HepG2 (cell line): ENCODE measurements at regions not wholly inside any gene's neighbourhood (a gene's known extent, or its start where the extent isn't known, plus 50 kb on each side); places are given as distances from the start of the nearest gene placed in this dataset.

Experiments
- BRCA1 ChIP-seq: sonication (generic); formaldehyde crosslinking; IDR thresholded peaks from 2 replicates; pipeline ENCODE4 v1.4.0; 2020; ENCODE audit warnings: missing genetic modification reagents
- BRD4 ChIP-seq: sonication (generic); formaldehyde crosslinking; IDR thresholded peaks from 2 replicates; pipeline ENCODE4 v1.4.0; 2020; ENCODE audit warnings: missing genetic modification reagents
- CEBPB ChIP-seq: IDR thresholded peaks from 2 replicates; pipeline ENCODE4 v1.6.1; 2011; ENCODE audit warnings: low read depth, low read length, improper control_type of control experiment, borderline replicate concordance
- CHD4 ChIP-seq: fragments of 200-600 bp; sonication (generic); IDR thresholded peaks from 2 replicates; pipeline ENCODE4 v1.7.0; 2017; ENCODE audit warnings: mild to moderate bottlenecking, low read length, borderline replicate concordance
- ELF3 ChIP-seq: IDR thresholded peaks from 2 replicates; pipeline ENCODE4 v1.6.1; 2016; ENCODE audit warnings: missing genetic modification reagents, missing compliant biosample characterization
- GATAD2A ChIP-seq: IDR thresholded peaks from 2 replicates; pipeline ENCODE4 v1.6.1; 2016
- HNRNPK ChIP-seq: fragments of 200-400 bp; formaldehyde crosslinking; IDR thresholded peaks from 2 replicates; pipeline ENCODE4 v1.6.1; 2018; ENCODE audit warnings: low read length, low read depth, moderate library complexity, mild to moderate bottlenecking; ENCODE audit not compliant: poor library complexity, severe bottlenecking
- KLF11 ChIP-seq: IDR thresholded peaks from 2 replicates; pipeline ENCODE4 v1.6.1; 2016; ENCODE audit warnings: missing compliant biosample characterization
- NCOR1 ChIP-seq: fragments of 200-600 bp; sonication (generic); IDR thresholded peaks from 2 replicates; pipeline ENCODE4 v1.7.0; 2017; ENCODE audit warnings: antibody characterized with exemption, low read length, borderline replicate concordance
- NFKBIZ ChIP-seq: IDR thresholded peaks from 2 replicates; pipeline ENCODE4 v1.6.1; 2018; ENCODE audit warnings: missing genetic modification reagents, missing compliant biosample characterization
- REPIN1 ChIP-seq: sonication (generic); formaldehyde crosslinking; IDR thresholded peaks from 2 replicates; pipeline ENCODE4 v1.8.0; 2022; ENCODE audit warnings: missing genetic modification reagents, low read depth, mild to moderate bottlenecking, borderline replicate concordance
- THAP9 ChIP-seq: sonication (generic); formaldehyde crosslinking; IDR thresholded peaks from 2 replicates; pipeline ENCODE4; 2020; ENCODE audit warnings: missing genetic modification reagents, mild to moderate bottlenecking, borderline replicate concordance
- ZBTB26 ChIP-seq: IDR thresholded peaks from 2 replicates; pipeline ENCODE4 v1.6.1; 2016; ENCODE audit warnings: missing compliant biosample characterization, missing genetic modification reagents, borderline replicate concordance
- ZIK1 ChIP-seq: sonication (generic); formaldehyde crosslinking; IDR thresholded peaks from 2 replicates; pipeline ENCODE4 v1.5.0; 2020; ENCODE audit warnings: mild to moderate bottlenecking, low read depth, missing genetic modification reagents, borderline replicate concordance
- ZNF160 ChIP-seq: sonication (generic); formaldehyde crosslinking; IDR thresholded peaks from 2 replicates; pipeline ENCODE4 v1.8.0; 2022; ENCODE audit warnings: mild to moderate bottlenecking, inconsistent platforms, missing genetic modification reagents
- ZNF280B ChIP-seq: sonication (generic); formaldehyde crosslinking; IDR thresholded peaks from 2 replicates; pipeline ENCODE4 v1.5.0; 2020; ENCODE audit warnings: missing genetic modification reagents, mild to moderate bottlenecking, borderline replicate concordance
- ZNF639 ChIP-seq: conservative IDR thresholded peaks from 2 replicates; pipeline ENCODE4 v1.6.1; 2018; ENCODE audit warnings: missing genetic modification reagents
- ZSCAN31 ChIP-seq: sonication (generic); formaldehyde crosslinking; IDR thresholded peaks from 2 replicates; pipeline ENCODE4 v1.5.0; 2020; ENCODE audit warnings: low read depth, mild to moderate bottlenecking, missing genetic modification reagents

GRCh38 chr6:26304797-26305640 lies 60.0 kb upstream of the BTN3A2 start (continued):
- TF ChIP-seq NCOR1 = peak; percentile 25; the same call in 1 of the 2 replicates
- no peak for TF ChIP-seq THAP9 (CRISPR knock-in tag)
- TF ChIP-seq BRCA1 (CRISPR knock-in tag) = no peak
- peak; percentile 89 for TF ChIP-seq GATAD2A (CRISPR knock-in tag)
- no peak for TF ChIP-seq ZNF280B
- peak; percentile 62; the same call in 1 of the 2 replicates for TF ChIP-seq CHD4
- 0 out of 2 replicates have a peak, but pooled peaks have one; percentile 18 for TF ChIP-seq KLF11 (CRISPR knock-in tag)
- TF ChIP-seq REPIN1 = peak; percentile 55; the same call in 1 of the 2 replicates
- no peak for TF ChIP-seq ZIK1
- TF ChIP-seq ZNF639 (CRISPR knock-in tag) = no peak
- peak; percentile 76 for TF ChIP-seq ELF3 (CRISPR knock-in tag)
- no peak for TF ChIP-seq HNRNPK
- peak; percentile 14; the same call in 1 of the 2 replicates for TF ChIP-seq ZSCAN31
- no peak for TF ChIP-seq CEBPB
- TF ChIP-seq ZBTB26 (CRISPR knock-in tag) = peak; percentile 41; the same call in 1 of the 2 replicates
- TF ChIP-seq BRD4 (CRISPR knock-in tag) = no peak
- 0 out of 2 replicates have a peak, but pooled peaks have one; percentile 63 for TF ChIP-seq NFKBIZ (CRISPR knock-in tag)
- no peak for TF ChIP-seq ZNF160 (CRISPR knock-in tag)
